ENCODE measurements at regions not wholly inside any gene's neighbourhood (a gene's known extent, or its start where the extent isn't known, plus 50 kb on each side); places are given as distances from the start of the nearest gene placed in this dataset.

- Histone ChIP-seq H2AFZ (ENCODE audit: low read length) (peak overlapping the region; percentile 12), H3K4me1 (ENCODE audit: control insufficient read depth in 2 of 2, insufficient read depth in 1 of 2, low read depth in 1 of 2, low read length in 2 of 2) (peaks cover 2 to 4% of the 10 kb centered on the region in 2 donors), H4K8ac (ENCODE audit: low read depth, low read length) (no peak overlapping the region), H2BK5ac (ENCODE audit: low read length) (no peak overlapping the region), H4K91ac (ENCODE audit: low read depth, low read length, poor library complexity) (no peak overlapping the region), H2AK5ac (ENCODE audit: low read depth, low read length) (no peak overlapping the region), H3K23ac (ENCODE audit: low read depth, low read length, poor library complexity) (no peak overlapping the region), H3K4ac (ENCODE audit: low read length) (no peak overlapping the region), H3K4me3 (ENCODE audit: low read length in 2 of 2) (no peak overlapping the region), H3K27me3 (ENCODE audit: control insufficient read depth in 3 of 3, insufficient read depth in 3 of 3, low read depth in 1 of 3, low read length in 3 of 3) (no peaks in the 10 kb centered on the region), H3K14ac (ENCODE audit: low read length) (no peak overlapping the region), H3K79me1 (ENCODE audit: low read depth, low read length) (no peaks in the 10 kb centered on the region), H3K4me2 (ENCODE audit: insufficient read depth, low read length, poor library complexity, severe bottlenecking) (no peak overlapping the region), H3K9ac (ENCODE audit: low read depth, low read length, poor library complexity) (no peak overlapping the region), H3K9me3 (replicated peaks in 1 of 2; ENCODE audit: control insufficient read depth in 2 of 2, insufficient read depth in 1 of 2, low read depth in 1 of 2, low read length in 2 of 2) (no peaks in the 10 kb centered on the region), H2BK15ac (ENCODE audit: low read length) (no peak overlapping the region), H3K36me3 (replicated peaks in 1 of 2; ENCODE audit: control insufficient read depth in 2 of 2, insufficient read depth in 2 of 2, low read length in 2 of 2) (no peaks in the 10 kb centered on the region), H2BK120ac (ENCODE audit: low read depth, low read length) (no peak overlapping the region), H3K18ac (ENCODE audit: low read length) (no peak overlapping the region), H2BK12ac (ENCODE audit: low read length) (no peak overlapping the region), H3K27ac (replicated peaks; ENCODE audit: low read length) (no peak overlapping the region)
- no CpG with 5 or more reads among the region's 2 CpGs for WGBS, 2 donors (ENCODE audit: extremely low coverage in 2 of 2, insufficient read length in 2 of 2, insufficient replicate concordance in 1 of 2)
- no peak for DNase-seq (ENCODE audit: low spot score)
Observed at GRCh38 chr1:56235909-56236510, 343.4 kb downstream of the PLPP3 start.

GRCh38 chr1:56229186-56229585, 350.2 kb downstream of the PLPP3 start:
- Histone ChIP-seq H3K9ac (ENCODE audit: low read depth, low read length, poor library complexity) (no peak overlapping the region), H3K36me3 (replicated peaks in 1 of 2; ENCODE audit: control insufficient read depth in 2 of 2, insufficient read depth in 2 of 2, low read length in 2 of 2) (no peaks in the 10 kb centered on the region), H2AFZ (ENCODE audit: low read length) (peak overlapping the region; percentile 55), H2BK15ac (ENCODE audit: low read length) (no peak overlapping the region), H2BK120ac (ENCODE audit: low read depth, low read length) (no peak overlapping the region), H3K4me3 (ENCODE audit: low read length in 2 of 2) (no peak overlapping the region), H2BK12ac (ENCODE audit: low read length) (no peak overlapping the region), H3K9me3 (replicated peaks in 1 of 2; ENCODE audit: control insufficient read depth in 2 of 2, insufficient read depth in 1 of 2, low read depth in 1 of 2, low read length in 2 of 2) (no peaks in the 10 kb centered on the region), H3K4me1 (ENCODE audit: control insufficient read depth in 2 of 2, insufficient read depth in 1 of 2, low read depth in 1 of 2, low read length in 2 of 2) (peaks cover 0 to 16% of the 10 kb centered on the region in 2 donors), H3K14ac (ENCODE audit: low read length) (no peak overlapping the region), H3K79me1 (ENCODE audit: low read depth, low read length) (no peaks in the 10 kb centered on the region), H4K8ac (ENCODE audit: low read depth, low read length) (no peak overlapping the region), H3K4me2 (ENCODE audit: insufficient read depth, low read length, poor library complexity, severe bottlenecking) (no peak overlapping the region), H3K27me3 (ENCODE audit: control insufficient read depth in 3 of 3, insufficient read depth in 3 of 3, low read depth in 1 of 3, low read length in 3 of 3) (no peaks in the 10 kb centered on the region), H2AK5ac (ENCODE audit: low read depth, low read length) (no peak overlapping the region), H3K27ac (replicated peaks; ENCODE audit: low read length) (no peak overlapping the region), H2BK5ac (ENCODE audit: low read length) (no peak overlapping the region), H4K91ac (ENCODE audit: low read depth, low read length, poor library complexity) (no peak overlapping the region), H3K18ac (ENCODE audit: low read length) (no peak overlapping the region), H3K23ac (ENCODE audit: low read depth, low read length, poor library complexity) (no peak overlapping the region), H3K4ac (ENCODE audit: low read length) (no peak overlapping the region)
- peak; percentile 67 for DNase-seq (ENCODE audit: low spot score)
- WGBS, 2 donors (ENCODE audit: extremely low coverage in 2 of 2, insufficient read length in 2 of 2, insufficient replicate concordance in 1 of 2): no CpG with 5 or more reads among the region's 8 CpGs

GRCh38 chr1:56227886-56228285, 351.5 kb downstream of the PLPP3 start:
- Histone ChIP-seq H3K9me3 (replicated peaks in 1 of 2; ENCODE audit: control insufficient read depth in 2 of 2, insufficient read depth in 1 of 2, low read depth in 1 of 2, low read length in 2 of 2) (no peaks in the 10 kb centered on the region), H4K8ac (ENCODE audit: low read depth, low read length) (no peak overlapping the region), H2BK5ac (ENCODE audit: low read length) (no peak overlapping the region), H3K36me3 (replicated peaks in 1 of 2; ENCODE audit: control insufficient read depth in 2 of 2, insufficient read depth in 2 of 2, low read length in 2 of 2) (no peaks in the 10 kb centered on the region), H3K27ac (replicated peaks; ENCODE audit: low read length) (no peak overlapping the region), H2AFZ (ENCODE audit: low read length) (no peak overlapping the region), H3K9ac (ENCODE audit: low read depth, low read length, poor library complexity) (no peak overlapping the region), H3K4ac (ENCODE audit: low read length) (no peak overlapping the region), H3K79me1 (ENCODE audit: low read depth, low read length) (no peaks in the 10 kb centered on the region), H2BK120ac (ENCODE audit: low read depth, low read length) (no peak overlapping the region), H2BK12ac (ENCODE audit: low read length) (no peak overlapping the region), H3K14ac (ENCODE audit: low read length) (no peak overlapping the region), H2AK5ac (ENCODE audit: low read depth, low read length) (no peak overlapping the region), H4K91ac (ENCODE audit: low read depth, low read length, poor library complexity) (no peak overlapping the region), H3K18ac (ENCODE audit: low read length) (no peak overlapping the region), H2BK15ac (ENCODE audit: low read length) (no peak overlapping the region), H3K4me3 (ENCODE audit: low read length in 2 of 2) (no peak overlapping the region), H3K4me2 (ENCODE audit: insufficient read depth, low read length, poor library complexity, severe bottlenecking) (no peak overlapping the region), H3K27me3 (ENCODE audit: control insufficient read depth in 3 of 3, insufficient read depth in 3 of 3, low read depth in 1 of 3, low read length in 3 of 3) (no peaks in the 10 kb centered on the region), H3K4me1 (ENCODE audit: control insufficient read depth in 2 of 2, insufficient read depth in 1 of 2, low read depth in 1 of 2, low read length in 2 of 2) (peaks cover 0 to 16% of the 10 kb centered on the region in 2 donors), H3K23ac (ENCODE audit: low read depth, low read length, poor library complexity) (no peak overlapping the region)
- no CpG with 5 or more reads among the region's 3 CpGs for WGBS, 2 donors (ENCODE audit: extremely low coverage in 2 of 2, insufficient read length in 2 of 2, insufficient replicate concordance in 1 of 2)
- DNase-seq (ENCODE audit: low spot score): no peak

GRCh38 chr1:56227401-56227800, 352.0 kb downstream of the PLPP3 start:
- no peak overlapping the region for H2BK12ac ChIP-seq (ENCODE audit: low read length)
- H4K8ac ChIP-seq (ENCODE audit: low read depth, low read length): no peak overlapping the region
- H3K4ac ChIP-seq (ENCODE audit: low read length): no peak overlapping the region
- no peak overlapping the region for H4K91ac ChIP-seq (ENCODE audit: low read depth, low read length, poor library complexity)
- no peaks in the 10 kb centered on the region for H3K27me3 ChIP-seq (ENCODE audit: control insufficient read depth in 3 of 3, insufficient read depth in 3 of 3, low read depth in 1 of 3, low read length in 3 of 3)
- no peak for DNase-seq (ENCODE audit: low spot score)
- no peak overlapping the region for H3K4me2 ChIP-seq (ENCODE audit: insufficient read depth, low read length, poor library complexity, severe bottlenecking)
- H3K27ac ChIP-seq (replicated peaks; ENCODE audit: low read length): no peak overlapping the region
- H2BK120ac ChIP-seq (ENCODE audit: low read depth, low read length): no peak overlapping the region
- H3K9me3 ChIP-seq (replicated peaks in 1 of 2; ENCODE audit: control insufficient read depth in 2 of 2, insufficient read depth in 1 of 2, low read depth in 1 of 2, low read length in 2 of 2): no peaks in the 10 kb centered on the region
- H2BK15ac ChIP-seq (ENCODE audit: low read length): no peak overlapping the region
- no peak overlapping the region for H2AK5ac ChIP-seq (ENCODE audit: low read depth, low read length)
- no peak overlapping the region for H3K18ac ChIP-seq (ENCODE audit: low read length)
- H3K14ac ChIP-seq (ENCODE audit: low read length): no peak overlapping the region
- H3K9ac ChIP-seq (ENCODE audit: low read depth, low read length, poor library complexity): no peak overlapping the region
- no peak overlapping the region for H3K4me3 ChIP-seq (ENCODE audit: low read length in 2 of 2)
- 100% methylated on average over 1 of the region's 1 CpG; no CpG with 5 or more reads in 1 of the 2 donors for WGBS, 2 donors (ENCODE audit: extremely low coverage in 2 of 2, insufficient read length in 2 of 2, insufficient replicate concordance in 1 of 2)
- no peaks in the 10 kb centered on the region for H3K79me1 ChIP-seq (ENCODE audit: low read depth, low read length)
- H3K4me1 ChIP-seq (ENCODE audit: control insufficient read depth in 2 of 2, insufficient read depth in 1 of 2, low read depth in 1 of 2, low read length in 2 of 2): peaks cover 0 to 16% of the 10 kb centered on the region in 2 donors
- H2BK5ac ChIP-seq (ENCODE audit: low read length): no peak overlapping the region
- no peak overlapping the region for H2AFZ ChIP-seq (ENCODE audit: low read length)
- H3K36me3 ChIP-seq (replicated peaks in 1 of 2; ENCODE audit: control insufficient read depth in 2 of 2, insufficient read depth in 2 of 2, low read length in 2 of 2): no peaks in the 10 kb centered on the region
- H3K23ac ChIP-seq (ENCODE audit: low read depth, low read length, poor library complexity): no peak overlapping the region

Measured in neuronal stem cell (in vitro differentiated cells).